Stimulated activated naive CD4-positive, alpha-beta T cell (primary cell): ENCODE measurements at regions not wholly inside any gene's neighbourhood (a gene's known extent, or its start where the extent isn't known, plus 50 kb on each side); places are given as distances from the start of the nearest gene placed in this dataset.
"Not testable (repeated sequence)": the region's sequence is repeated elsewhere in the genome, so short reads cannot be mapped to it uniquely, and the experiment has no call there.

Experiments
- DNase-seq, 6 experiments: peaks; one replicate each; lab custom pipeline; 2025; lab: John Stamatoyannopoulos, UW

GRCh38 chr7:79778786-79779770 is 325.6 kb upstream of the MAGI2 start:
- no peak for DNase-seq

GRCh38 chr7:79775911-79776310 is 322.4 kb upstream of the MAGI2 start:
- no peak for DNase-seq

- no peak for DNase-seq
Measured at GRCh38 chr7:79774150-79774549, 320.7 kb upstream of the MAGI2 start.

GRCh38 chr7:79770970-79771369 is 317.5 kb upstream of the MAGI2 start:
- DNase-seq = no peak

GRCh38 chr7:79770063-79770462 is 316.6 kb upstream of the MAGI2 start:
- DNase-seq = no peak

GRCh38 chr7:79767876-79768560 is 314.6 kb upstream of the MAGI2 start:
- DNase-seq = not testable (repeated sequence)

- DNase-seq = not testable (repeated sequence)
Measured at GRCh38 chr7:79767192-79767591, 313.7 kb upstream of the MAGI2 start.

GRCh38 chr7:79761876-79762429 is 308.5 kb upstream of the MAGI2 start:
- no peak for DNase-seq

- not testable (repeated sequence) for DNase-seq
Measured at GRCh38 chr7:79750941-79751340, 297.5 kb upstream of the MAGI2 start.

- no peak for DNase-seq
Measured at GRCh38 chr7:79749856-79750255, 296.4 kb upstream of the MAGI2 start.

- DNase-seq = no peak
Measured at GRCh38 chr7:79741684-79742083, 288.2 kb upstream of the MAGI2 start.

- DNase-seq = no peak
Measured at GRCh38 chr7:79740076-79740475, 286.6 kb upstream of the MAGI2 start.

GRCh38 chr7:79739036-79739709 is 285.7 kb upstream of the MAGI2 start:
- DNase-seq = not testable (repeated sequence)

GRCh38 chr7:79736418-79736817 is 283.0 kb upstream of the MAGI2 start:
- no peak for DNase-seq

- no peak for DNase-seq
Measured at GRCh38 chr7:79735012-79735411, 281.5 kb upstream of the MAGI2 start.

GRCh38 chr7:79734181-79734580 is 280.7 kb upstream of the MAGI2 start:
- DNase-seq = no peak

- DNase-seq = no peak
Measured at GRCh38 chr7:79732535-79732934, 279.1 kb upstream of the MAGI2 start.

- no peak for DNase-seq
Measured at GRCh38 chr7:79730971-79731370, 277.5 kb upstream of the MAGI2 start.

GRCh38 chr7:79723833-79724618 is 270.6 kb upstream of the MAGI2 start:
- no peak for DNase-seq

GRCh38 chr7:79722217-79722616 is 268.8 kb upstream of the MAGI2 start:
- DNase-seq = no peak

GRCh38 chr7:79719216-79719615 is 265.7 kb upstream of the MAGI2 start:
- DNase-seq = no peak
